NB4 (cell line): ENCODE measurements at regions not wholly inside any gene's neighbourhood (a gene's known extent, or its start where the extent isn't known, plus 50 kb on each side); places are given as distances from the start of the nearest gene placed in this dataset.

Experiments used
- DNase-seq: peaks from one replicate; pipeline ENCODE4 v3.0.0; 2010; ENCODE audit warnings: low read depth
- H3K4me3 ChIP-seq: one replicate; pipeline ENCODE4 v1.5.1; 2011; ENCODE audit warnings: mild to moderate bottlenecking, low read depth, low read length, moderate library complexity
- MYC ChIP-seq: IDR thresholded peaks from 2 replicates; pipeline ENCODE4 v1.6.1; 2011; ENCODE audit warnings: low read depth, low read length
- POLR2A ChIP-seq: IDR thresholded peaks from 2 replicates; pipeline ENCODE4 v1.6.1; 2011; ENCODE audit warnings: mild to moderate bottlenecking; ENCODE audit not compliant: insufficient read length; ENCODE audit errors: extremely low read depth
- TF ChIP-seq, protein P1 (sequence below): IDR thresholded peaks from one replicate; pipeline ENCODE4 v1.5.1; 2012; ENCODE audit warnings: low read depth, low read length
- TF ChIP-seq, protein P2 (sequence below): IDR thresholded peaks from 2 replicates; pipeline ENCODE4 v1.6.1; 2011; ENCODE audit warnings: low read depth, low read length

DNA sequence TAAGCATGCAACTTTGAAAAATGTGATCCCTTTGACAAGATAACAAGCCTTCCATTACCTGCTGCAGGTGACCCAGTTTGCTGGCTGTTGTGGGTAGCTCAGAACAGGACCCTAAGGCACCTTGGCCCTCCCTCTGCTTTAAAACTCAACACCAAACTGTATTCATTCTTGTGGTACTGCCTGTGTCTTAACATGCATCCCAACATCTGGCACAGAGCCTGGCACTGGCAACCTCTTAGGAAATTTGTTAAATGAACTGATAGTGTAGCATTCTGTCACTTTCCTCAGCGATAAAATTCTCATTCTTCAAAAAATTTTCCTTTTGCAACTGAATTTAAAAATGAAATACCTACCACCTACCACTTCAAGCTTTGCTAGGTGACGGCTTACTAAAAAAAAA is 287.3 kb upstream of the ADAMTS9 start:
- DNase-seq: no peak
- TF ChIP-seq, protein P1, sequence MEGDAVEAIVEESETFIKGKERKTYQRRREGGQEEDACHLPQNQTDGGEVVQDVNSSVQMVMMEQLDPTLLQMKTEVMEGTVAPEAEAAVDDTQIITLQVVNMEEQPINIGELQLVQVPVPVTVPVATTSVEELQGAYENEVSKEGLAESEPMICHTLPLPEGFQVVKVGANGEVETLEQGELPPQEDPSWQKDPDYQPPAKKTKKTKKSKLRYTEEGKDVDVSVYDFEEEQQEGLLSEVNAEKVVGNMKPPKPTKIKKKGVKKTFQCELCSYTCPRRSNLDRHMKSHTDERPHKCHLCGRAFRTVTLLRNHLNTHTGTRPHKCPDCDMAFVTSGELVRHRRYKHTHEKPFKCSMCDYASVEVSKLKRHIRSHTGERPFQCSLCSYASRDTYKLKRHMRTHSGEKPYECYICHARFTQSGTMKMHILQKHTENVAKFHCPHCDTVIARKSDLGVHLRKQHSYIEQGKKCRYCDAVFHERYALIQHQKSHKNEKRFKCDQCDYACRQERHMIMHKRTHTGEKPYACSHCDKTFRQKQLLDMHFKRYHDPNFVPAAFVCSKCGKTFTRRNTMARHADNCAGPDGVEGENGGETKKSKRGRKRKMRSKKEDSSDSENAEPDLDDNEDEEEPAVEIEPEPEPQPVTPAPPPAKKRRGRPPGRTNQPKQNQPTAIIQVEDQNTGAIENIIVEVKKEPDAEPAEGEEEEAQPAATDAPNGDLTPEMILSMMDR: no peak
- TF ChIP-seq, protein P2, sequence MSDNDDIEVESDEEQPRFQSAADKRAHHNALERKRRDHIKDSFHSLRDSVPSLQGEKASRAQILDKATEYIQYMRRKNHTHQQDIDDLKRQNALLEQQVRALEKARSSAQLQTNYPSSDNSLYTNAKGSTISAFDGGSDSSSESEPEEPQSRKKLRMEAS: no peak
- TF ChIP-seq POLR2A (no peak), MYC (no peak)
- H3K4me3 ChIP-seq: no peak overlapping the region

DNA sequence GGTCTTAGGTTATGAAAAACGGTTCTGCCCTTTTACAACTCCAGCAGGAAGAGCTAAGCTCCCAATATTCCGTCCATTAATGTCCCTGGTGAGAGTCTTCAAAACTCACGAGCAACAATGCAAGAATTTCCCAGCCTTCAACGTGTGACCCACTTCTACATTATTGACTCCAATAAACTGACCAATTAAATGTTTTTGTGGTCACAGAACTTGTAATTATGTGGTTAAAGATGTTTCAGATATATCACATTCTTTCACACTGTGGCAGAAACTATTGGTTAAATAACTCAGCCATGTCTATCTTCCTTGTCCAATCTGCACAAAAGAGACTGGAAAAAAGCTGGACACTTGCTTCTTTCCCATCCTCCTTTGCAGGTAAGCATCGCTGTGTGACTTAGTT is 286.6 kb upstream of the ADAMTS9 start:
- DNase-seq: no peak
- TF ChIP-seq, protein P1: no peak
- TF ChIP-seq POLR2A (no peak), MYC (no peak)
- TF ChIP-seq, protein P2: no peak

DNA sequence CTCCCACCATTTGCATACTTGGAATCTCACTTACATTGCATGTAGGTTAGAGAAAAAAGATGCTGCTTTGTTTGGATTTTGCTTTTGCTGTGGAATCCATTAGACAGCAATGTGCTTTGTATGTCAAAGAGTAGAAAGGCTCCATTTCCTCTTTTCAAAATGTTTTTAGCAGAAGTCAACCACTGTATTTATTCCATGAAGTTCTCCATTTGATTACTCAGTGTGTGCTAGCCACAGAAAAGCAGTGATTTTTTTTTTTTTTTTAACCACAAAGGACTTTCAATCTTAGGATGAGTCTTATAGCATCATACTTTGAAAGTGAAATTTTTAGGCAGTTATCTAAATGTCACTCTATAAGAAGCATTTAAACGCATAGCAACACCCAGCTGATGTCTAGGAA is 285.0 kb upstream of the ADAMTS9 start:
- H3K4me3 ChIP-seq: no peak overlapping the region
- DNase-seq: peak; percentile 7
- TF ChIP-seq, protein P1: no peak
- TF ChIP-seq MYC: no peak
- TF ChIP-seq POLR2A: no peak
- TF ChIP-seq, protein P2: no peak

More for the DNA sequence above, 286.6 kb upstream of the ADAMTS9 start:
- H3K4me3 ChIP-seq: no peak overlapping the region

DNA sequence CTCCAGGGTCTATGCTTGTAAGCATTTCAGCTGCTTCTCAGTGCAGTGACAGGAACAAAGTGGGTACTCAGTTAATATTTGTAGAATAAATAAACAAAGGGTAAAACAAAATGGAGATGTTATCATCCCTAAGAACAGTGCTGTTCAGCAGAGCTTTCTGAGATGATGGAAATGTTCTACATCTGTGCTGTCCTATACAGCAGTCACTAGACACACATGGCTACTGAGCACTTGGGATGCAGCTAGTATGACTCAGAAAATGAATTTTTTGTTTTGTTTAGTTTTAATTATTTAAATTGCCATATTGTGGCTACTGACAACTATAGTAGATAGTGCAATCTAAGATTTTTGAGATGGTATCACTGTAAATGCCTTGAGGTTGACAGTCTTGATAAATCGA is 283.8 kb upstream of the ADAMTS9 start:
- no peak overlapping the region for H3K4me3 ChIP-seq
- DNase-seq: no peak
- no peak for TF ChIP-seq MYC
- no peak for TF ChIP-seq POLR2A
- TF ChIP-seq, protein P1: no peak
- TF ChIP-seq, protein P2: no peak

DNA sequence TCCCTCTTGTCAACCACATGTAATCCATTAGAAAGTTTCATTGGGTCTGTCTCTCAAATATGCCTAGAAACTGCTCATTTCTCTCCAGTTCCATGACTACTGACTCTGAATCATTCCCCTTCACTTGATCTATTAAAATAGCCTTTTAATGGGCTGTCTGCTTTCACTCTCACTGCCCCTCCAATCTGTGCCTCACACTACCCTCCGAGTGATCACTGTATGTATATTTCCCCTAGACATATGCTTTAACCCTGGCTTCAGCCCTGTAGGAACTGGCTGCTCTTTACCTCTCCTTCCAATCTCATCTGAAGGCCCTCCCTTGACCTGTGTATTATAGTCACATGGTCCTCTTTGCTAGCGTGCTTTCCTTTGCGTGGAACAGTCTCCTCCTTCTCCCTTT is 282.8 kb upstream of the ADAMTS9 start:
- H3K4me3 ChIP-seq: no peak overlapping the region
- DNase-seq: no peak
- TF ChIP-seq POLR2A (no peak), MYC (no peak)
- TF ChIP-seq, protein P1: no peak
- TF ChIP-seq, protein P2: no peak

DNA sequence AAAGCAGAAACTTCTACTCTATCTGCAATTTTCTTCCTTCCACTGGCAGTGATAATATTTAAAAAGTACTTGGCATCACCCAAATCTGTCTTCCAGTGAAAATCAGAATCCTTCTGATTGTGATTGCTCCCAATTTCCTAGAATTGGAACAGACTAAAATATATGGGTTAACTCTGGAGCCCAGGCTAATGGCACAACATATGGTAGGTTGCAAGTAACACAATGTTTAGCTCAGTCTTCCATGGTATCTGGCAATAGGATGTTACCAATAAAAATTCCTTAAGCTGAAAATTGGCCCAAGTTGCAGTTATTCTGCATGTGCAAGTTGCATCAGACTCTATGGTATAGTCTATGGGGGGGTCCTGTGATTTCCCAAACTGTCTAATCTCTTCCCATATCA is 273.5 kb upstream of the ADAMTS9 start:
- TF ChIP-seq MYC: no peak
- TF ChIP-seq, protein P1: no peak
- TF ChIP-seq, protein P2: no peak
- DNase-seq: no peak
- H3K4me3 ChIP-seq: no peak overlapping the region
